Karpas-422 (cell line): ENCODE measurements at regions not wholly inside any gene's neighbourhood (a gene's known extent, or its start where the extent isn't known, plus 50 kb on each side); places are given as distances from the start of the nearest gene placed in this dataset. TPM values are rescaled to one million over a fixed set of nuclear protein-coding genes. Genes with fewer than 3 reads are reported as not detected.

ENCODE experiments used
- DNase-seq: peaks from one replicate; pipeline ENCODE4 v3.0.0-alpha.2; 2015
- H2AFZ ChIP-seq: fragments of 200-600 bp; sonication (generic); 2 replicates; pipeline ENCODE4 v1.6.1; 2014; ENCODE audit warnings: antibody characterized with exemption, low read length, mixed read lengths
- H3K27ac ChIP-seq: fragments of 200-600 bp; sonication (generic); 2 replicates; pipeline ENCODE4 v1.5.1; 2014; ENCODE audit warnings: mild to moderate bottlenecking, low read length, moderate library complexity
- H3K27me3 ChIP-seq: fragments of 200-600 bp; sonication (generic); 2 replicates; pipeline ENCODE4 v1.6.1; 2014; ENCODE audit warnings: low read length, mixed read lengths
- H3K36me3 ChIP-seq: fragments of 200-600 bp; sonication (generic); 2 replicates; pipeline ENCODE4 v1.6.1; 2014; ENCODE audit warnings: low read length, mixed read lengths; ENCODE audit not compliant: insufficient read depth
- H3K4me1 ChIP-seq: fragments of 200-600 bp; sonication (generic); 2 replicates; pipeline ENCODE4 v1.6.1; 2014; ENCODE audit warnings: mild to moderate bottlenecking, low read length, mixed read lengths
- H3K4me2 ChIP-seq: fragments of 200-600 bp; sonication (generic); 2 replicates; pipeline ENCODE4 v1.6.1; 2014; ENCODE audit warnings: low read length, low read depth, mild to moderate bottlenecking; ENCODE audit not compliant: poor library complexity, severe bottlenecking
- H3K4me3 ChIP-seq: fragments of 200-600 bp; sonication (generic); 2 replicates; pipeline ENCODE4 v1.5.1; 2014; ENCODE audit warnings: mild to moderate bottlenecking, antibody characterized with exemption, low read length, mixed read lengths
- H3K79me2 ChIP-seq: fragments of 200-600 bp; sonication (generic); 2 replicates; pipeline ENCODE4 v1.6.1; 2014; ENCODE audit warnings: mild to moderate bottlenecking, low read length, mixed read lengths
- H3K9ac ChIP-seq: fragments of 200-600 bp; sonication (generic); 2 replicates; pipeline ENCODE4 v1.6.0; 2014; ENCODE audit warnings: low read length
- H3K9me2 ChIP-seq: fragments of 200-600 bp; sonication (generic), shearing (Covaris generic); replicated peaks from 2 replicates; pipeline ENCODE4 v1.6.0; 2014; ENCODE audit warnings: mild to moderate bottlenecking, low read length, moderate library complexity; ENCODE audit not compliant: insufficient read depth
- H3K9me3 ChIP-seq: fragments of 300-700, 200-600 bp; sonication (generic); 2 replicates; pipeline ENCODE4 v1.6.1; 2014; ENCODE audit warnings: low read length, mixed read lengths
- H4K20me1 ChIP-seq: fragments of 200-600 bp; sonication (generic); 2 replicates; pipeline ENCODE4 v1.6.1; 2014; ENCODE audit warnings: mild to moderate bottlenecking, antibody characterized with exemption, low read length, low read depth; ENCODE audit not compliant: insufficient read depth
- small RNA-seq: library from RNA; depleted of rRNA; stranded (forward); fragments of <200 nt; gene quantifications from one replicate; pipeline ENCODE3, GENCODE V24; 2014

- Histone ChIP-seq H3K4me2 (no peak overlapping the region), H3K36me3 (no peaks in the 10 kb centered on the region), H3K79me2 (no peaks in the 10 kb centered on the region), H3K4me3 (no peak overlapping the region), H3K27ac (no peak overlapping the region), H3K4me1 (no peaks in the 10 kb centered on the region), H3K9me3 (no peaks in the 10 kb centered on the region), H3K9me2 (no peaks in the 10 kb centered on the region), H4K20me1 (no peaks in the 10 kb centered on the region), H2AFZ (no peak overlapping the region), H3K9ac (no peak overlapping the region), H3K27me3 (no peaks in the 10 kb centered on the region)
- no peak for DNase-seq
Measured at GRCh38 chr4:86543560-86544309, 50.4 kb upstream of the PTPN13 start.

- no peak overlapping the region for H3K4me3 ChIP-seq
- H3K4me2 ChIP-seq = no peak overlapping the region
- no peaks in the 10 kb centered on the region for H3K36me3 ChIP-seq
- no peaks in the 10 kb centered on the region for H3K9me3 ChIP-seq
- H3K4me1 ChIP-seq = no peaks in the 10 kb centered on the region
- H3K9ac ChIP-seq = no peak overlapping the region
- H2AFZ ChIP-seq = no peak overlapping the region
- H3K79me2 ChIP-seq = no peaks in the 10 kb centered on the region
- H3K27me3 ChIP-seq = no peaks in the 10 kb centered on the region
- H4K20me1 ChIP-seq = no peaks in the 10 kb centered on the region
- no peak overlapping the region for H3K27ac ChIP-seq
- no peaks in the 10 kb centered on the region for H3K9me2 ChIP-seq
- DNase-seq = no peak
Measured at GRCh38 chr4:86544310-86544966, 49.7 kb upstream of the PTPN13 start.

Small RNA genes lying in the stretch of these regions (small RNA-seq; reads per million reads assigned to genes)
- gene MIR4452 = not detected
